ENCODE measurements at regions not wholly inside any gene's neighbourhood (a gene's known extent, or its start where the extent isn't known, plus 50 kb on each side); places are given as distances from the start of the nearest gene placed in this dataset.

DNA sequence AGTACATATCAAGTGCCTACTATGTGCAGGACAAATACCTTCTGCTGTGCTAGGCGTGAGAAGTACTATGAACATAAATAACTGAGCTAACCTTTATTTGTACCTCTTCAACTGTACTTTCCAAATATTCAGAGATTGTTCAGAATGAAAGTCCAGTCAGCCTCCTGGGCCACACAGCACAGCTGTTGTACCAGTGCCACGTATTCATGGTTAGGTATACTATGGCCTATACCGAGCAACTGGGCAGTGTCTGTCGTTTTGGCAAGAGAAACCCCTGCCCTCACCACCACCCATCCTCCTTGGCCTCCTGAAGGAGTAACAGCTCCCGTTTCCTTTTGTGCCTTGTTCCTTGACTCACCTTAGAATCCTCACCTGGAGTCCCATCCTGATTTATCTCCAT is 53.0 kb downstream of the RASSF10 start:
- no peak overlapping the region for H3K4me3 ChIP-seq (ENCODE audit: low read depth, low read length)
- TF ChIP-seq CTCF (IDR thresholded peaks at IDR 0.05; ENCODE audit: borderline replicate concordance, insufficient read depth, low read depth, low read length) = no peak

GRCh38 chr11:13064593-13064992 is 55.5 kb downstream of the RASSF10 start:
- H3K4me3 ChIP-seq (ENCODE audit: low read depth, low read length) = no peak overlapping the region
- TF ChIP-seq CTCF (IDR thresholded peaks at IDR 0.05; ENCODE audit: borderline replicate concordance, insufficient read depth, low read depth, low read length) = no peak

GRCh38 chr11:13065200-13065787 is 56.2 kb downstream of the RASSF10 start:
- no peak overlapping the region for H3K4me3 ChIP-seq (ENCODE audit: low read depth, low read length)
- no peak for TF ChIP-seq CTCF (IDR thresholded peaks at IDR 0.05; ENCODE audit: borderline replicate concordance, insufficient read depth, low read depth, low read length)

DNA sequence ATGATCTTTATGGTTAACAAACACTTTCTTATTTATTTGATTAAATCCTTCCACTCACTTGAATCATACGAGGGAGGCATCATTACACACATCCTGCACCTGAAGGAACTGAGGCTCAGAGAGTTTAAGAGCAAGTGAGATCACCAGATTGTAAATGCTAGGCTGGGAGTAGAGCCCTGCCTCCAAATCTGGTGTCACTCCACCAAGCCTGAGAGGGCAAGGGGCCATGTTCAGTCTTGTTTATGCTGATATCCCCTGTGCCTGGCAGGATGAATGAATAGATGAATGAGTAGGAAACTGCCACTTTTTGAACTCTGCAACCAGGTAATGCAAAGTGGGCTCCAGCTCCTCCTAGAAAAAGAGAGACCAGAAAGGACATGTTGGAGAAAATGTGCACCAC is 59.1 kb downstream of the RASSF10 start:
- TF ChIP-seq CTCF (IDR thresholded peaks at IDR 0.05; ENCODE audit: borderline replicate concordance, insufficient read depth, low read depth, low read length) = no peak
- no peak overlapping the region for H3K4me3 ChIP-seq (ENCODE audit: low read depth, low read length)

DNA sequence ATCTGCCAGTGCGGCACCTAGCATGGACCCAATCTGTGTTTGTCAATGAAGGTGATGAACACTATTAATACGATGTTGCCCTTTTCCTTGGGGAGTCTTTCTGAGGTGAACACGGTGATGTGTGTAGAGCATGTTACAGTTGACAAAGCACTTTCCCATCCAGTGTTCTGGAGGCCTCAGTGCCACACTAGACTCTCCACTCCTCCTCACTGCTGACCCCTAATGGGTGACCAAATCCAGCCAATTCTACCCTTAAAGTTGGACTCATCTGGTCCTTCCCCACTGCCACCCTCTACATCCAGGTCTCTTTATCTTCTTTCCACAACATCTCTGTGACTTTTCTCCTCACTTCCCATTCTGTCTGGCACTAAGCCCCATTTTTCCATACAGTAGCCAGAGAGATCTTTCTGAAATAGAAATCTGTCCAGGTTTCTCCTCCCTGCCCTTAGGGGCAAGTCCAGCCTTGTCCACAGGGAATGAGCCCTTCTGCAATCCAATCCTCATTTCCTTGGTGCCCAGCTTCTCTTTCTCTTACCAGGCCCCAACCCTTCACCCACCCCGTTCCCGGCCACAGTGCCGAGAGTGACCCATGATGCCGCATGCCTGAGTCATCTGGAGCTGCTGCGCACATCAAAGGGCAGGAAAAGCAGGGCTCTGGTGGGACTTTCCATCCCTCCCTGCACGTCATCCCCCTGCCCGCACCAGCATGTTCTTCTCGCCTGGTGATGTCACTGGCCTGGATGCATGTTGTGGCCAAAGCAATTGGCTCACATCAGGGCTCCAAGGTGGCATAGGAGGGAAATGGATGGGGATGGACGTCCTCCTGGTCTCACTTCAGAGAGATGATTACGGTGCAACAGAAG is 64.2 kb downstream of the RASSF10 start:
- no peak overlapping the region for H3K4me3 ChIP-seq (ENCODE audit: low read depth, low read length)
- TF ChIP-seq CTCF (IDR thresholded peaks at IDR 0.05; ENCODE audit: borderline replicate concordance, insufficient read depth, low read depth, low read length) = no peak

GRCh38 chr11:13074714-13075464 is 65.8 kb downstream of the RASSF10 start:
- no peak for TF ChIP-seq CTCF (IDR thresholded peaks at IDR 0.05; ENCODE audit: borderline replicate concordance, insufficient read depth, low read depth, low read length)

More at GRCh38 chr11:13074714-13075464, 65.8 kb downstream of the RASSF10 start:
- H3K4me3 ChIP-seq (ENCODE audit: low read depth, low read length) = no peak overlapping the region

Measured in GM12875 (cell line).